Neural cell (in vitro differentiated cells): ENCODE measurements at regions not wholly inside any gene's neighbourhood (a gene's known extent, or its start where the extent isn't known, plus 50 kb on each side); places are given as distances from the start of the nearest gene placed in this dataset.
"Not testable (repeated sequence)": the region's sequence is repeated elsewhere in the genome, so short reads cannot be mapped to it uniquely, and the experiment has no call there.

Source experiments
- EZH2 ChIP-seq: fragments of 200-600, 300-800 bp; shearing (Covaris generic), sonication (generic); IDR thresholded peaks from 2 replicates; pipeline ENCODE4 v1.6.1; 2014; ENCODE audit warnings: antibody characterized with exemption, low read length, borderline replicate concordance, mild to moderate bottlenecking; ENCODE audit not compliant: insufficient read depth, poor library complexity, severe bottlenecking
- TF ChIP-seq, protein P1 (sequence below): fragments of 450-650 bp; IDR thresholded peaks from 2 replicates; pipeline ENCODE4 v1.5.1; 2014; ENCODE audit warnings: antibody characterized with exemption, mild to moderate bottlenecking, moderate library complexity; ENCODE audit not compliant: poor library complexity, severe bottlenecking

DNA sequence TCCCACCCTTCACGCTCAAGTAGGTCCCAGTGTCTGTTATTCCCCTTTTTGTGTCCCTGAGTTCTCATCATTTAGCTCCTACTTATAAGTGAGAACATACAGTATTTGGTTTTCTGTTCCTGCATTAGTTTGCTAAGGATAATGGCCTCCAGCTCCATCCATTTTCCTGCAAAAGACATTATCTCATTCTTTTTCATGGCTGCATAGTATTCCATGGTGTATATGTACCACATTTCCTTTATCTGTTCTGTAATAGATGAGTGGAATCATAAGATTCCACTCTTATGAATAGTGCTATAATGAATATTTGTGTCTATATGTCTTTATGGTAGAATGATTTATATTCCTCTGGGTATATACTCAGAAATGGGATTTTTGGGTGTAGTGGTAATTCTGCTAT is 1473.5 kb upstream of the ACVR2A start:
- TF ChIP-seq, protein P1, sequence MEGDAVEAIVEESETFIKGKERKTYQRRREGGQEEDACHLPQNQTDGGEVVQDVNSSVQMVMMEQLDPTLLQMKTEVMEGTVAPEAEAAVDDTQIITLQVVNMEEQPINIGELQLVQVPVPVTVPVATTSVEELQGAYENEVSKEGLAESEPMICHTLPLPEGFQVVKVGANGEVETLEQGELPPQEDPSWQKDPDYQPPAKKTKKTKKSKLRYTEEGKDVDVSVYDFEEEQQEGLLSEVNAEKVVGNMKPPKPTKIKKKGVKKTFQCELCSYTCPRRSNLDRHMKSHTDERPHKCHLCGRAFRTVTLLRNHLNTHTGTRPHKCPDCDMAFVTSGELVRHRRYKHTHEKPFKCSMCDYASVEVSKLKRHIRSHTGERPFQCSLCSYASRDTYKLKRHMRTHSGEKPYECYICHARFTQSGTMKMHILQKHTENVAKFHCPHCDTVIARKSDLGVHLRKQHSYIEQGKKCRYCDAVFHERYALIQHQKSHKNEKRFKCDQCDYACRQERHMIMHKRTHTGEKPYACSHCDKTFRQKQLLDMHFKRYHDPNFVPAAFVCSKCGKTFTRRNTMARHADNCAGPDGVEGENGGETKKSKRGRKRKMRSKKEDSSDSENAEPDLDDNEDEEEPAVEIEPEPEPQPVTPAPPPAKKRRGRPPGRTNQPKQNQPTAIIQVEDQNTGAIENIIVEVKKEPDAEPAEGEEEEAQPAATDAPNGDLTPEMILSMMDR = not testable (repeated sequence)
- TF ChIP-seq EZH2 = not testable (repeated sequence)
